GM12878 (cell line): ENCODE measurements at regions not wholly inside any gene's neighbourhood (a gene's known extent, or its start where the extent isn't known, plus 50 kb on each side); places are given as distances from the start of the nearest gene placed in this dataset.

Experiments used
- ATAC-seq: fragments of 200-7000 bp; cut with Tn5 transposase; 3 replicates; pipeline ENCODE4 v1.9.1; 2020; ENCODE audit warnings: mild to moderate bottlenecking, moderate library complexity
- BruUV-seq: library from RNA; stranded (reverse); fragments of 400-500 nt; replicated peaks from 2 replicates; lab custom pipeline; 2021; lab: Mats Ljungman, UMichigan
- CTCF ChIA-PET: fragments of 300-600 bp; sonication (Branson Sonifier 250); formaldehyde crosslinking; extraction: SDS; loops from one replicate; lab custom pipeline; 2021; ENCODE audit warnings: inconsistent platforms; lab: Yijun Ruan, JAX
- POLR2A ChIA-PET: fragments of 350-600 bp; formaldehyde crosslinking; extraction: SDS; loops from one replicate; lab custom pipeline; 2021; ENCODE audit warnings: inconsistent platforms; lab: Charles Lee
- RAD21 ChIA-PET: fragments of 300-600 bp; sonication (Branson Sonifier 250); formaldehyde crosslinking; loops from one replicate; lab custom pipeline; 2023; ENCODE audit warnings: antibody characterized with exemption; ENCODE audit not compliant: unreplicated experiment; lab: Charles Lee
- SMC1A ChIA-PET: fragments of 300-600 bp; sonication (Branson Sonifier 250); formaldehyde crosslinking; loops from one replicate; lab custom pipeline; 2023; ENCODE audit not compliant: unreplicated experiment, uncharacterized antibody; lab: Charles Lee
- DNase-seq: peaks from one replicate; pipeline ENCODE4 v3.0.0-alpha.2; 2011; ENCODE audit warnings: low read depth, low spot score
- FAIRE-seq: peaks from 3 replicates; lab custom pipeline; 2011; peaks lifted over from hg19 to GRCh38; lab: Jason Lieb, UNC
- H2AFZ ChIP-seq: 2 replicates; pipeline ENCODE4 v1.6.0; 2011; ENCODE audit warnings: low read depth, low read length, control low read depth; ENCODE audit not compliant: control insufficient read depth
- H3K27ac ChIP-seq: 2 replicates; pipeline ENCODE4 v1.5.1; 2011; ENCODE audit warnings: control low read depth; ENCODE audit not compliant: control insufficient read depth, insufficient read depth
- H3K27me3 ChIP-seq, 2 experiments: replicated peaks in 1 of 2; 2 replicates each; pipeline versions ENCODE4 v1.6.0 to v1.6.1; 2011; ENCODE audit warnings: low read length in 1 of 2; ENCODE audit not compliant: control insufficient read depth in 2 of 2, insufficient read depth in 2 of 2
- H3K36me3 ChIP-seq, 2 experiments: 2 replicates each; pipeline ENCODE4 v1.5.1; 2011; ENCODE audit warnings: low read length in 1 of 2; ENCODE audit not compliant: control insufficient read depth in 2 of 2, insufficient read depth in 2 of 2
- H3K4me1 ChIP-seq: 2 replicates; pipeline ENCODE4 v1.6.1; 2011; ENCODE audit warnings: mild to moderate bottlenecking, low read length, moderate library complexity, mixed read lengths; ENCODE audit not compliant: control insufficient read depth, insufficient read depth
- H3K4me2 ChIP-seq: 2 replicates; pipeline ENCODE4 v1.6.0; 2011; ENCODE audit warnings: control low read depth; ENCODE audit not compliant: control insufficient read depth, insufficient read depth
- H3K4me3 ChIP-seq: fragments of 200-600 bp; sonication (generic); 2 replicates; pipeline ENCODE4 v1.5.1; 2016
- H3K79me2 ChIP-seq: 2 replicates; pipeline ENCODE4 v1.6.0; 2011; ENCODE audit warnings: low read length; ENCODE audit not compliant: control insufficient read depth, insufficient read depth
- H3K9ac ChIP-seq: 2 replicates; pipeline ENCODE4 v1.8.0; 2011; ENCODE audit warnings: low read length, control low read depth, mixed read lengths; ENCODE audit not compliant: control insufficient read depth, insufficient read depth
- H3K9me3 ChIP-seq: replicated peaks from 3 replicates; pipeline ENCODE4 v1.5.1; 2011; ENCODE audit warnings: mild to moderate bottlenecking, low read length; ENCODE audit not compliant: control insufficient read depth, insufficient read depth
- H4K20me1 ChIP-seq: 2 replicates; pipeline ENCODE4 v1.6.0; 2011; ENCODE audit not compliant: control insufficient read depth, insufficient read depth
- BHLHE40 ChIP-seq, 2 experiments: fragments of 450-650 bp in 1 of 2; IDR thresholded peaks; 2 replicates each; pipeline ENCODE4 v1.6.1; 2011 to 2017; ENCODE audit warnings: low read depth in 2 of 2, borderline replicate concordance in 1 of 2, improper control_type of control experiment in 1 of 2, low read length in 1 of 2, mild to moderate bottlenecking in 1 of 2
- DPF2 ChIP-seq: fragments of 450-650 bp; IDR thresholded peaks from 2 replicates; pipeline ENCODE4 v1.6.1; 2017; ENCODE audit warnings: mild to moderate bottlenecking
- KAT2A ChIP-seq: conservative IDR thresholded peaks from 2 replicates; pipeline ENCODE4 v1.6.1; 2011; ENCODE audit warnings: low read depth, low read length; ENCODE audit not compliant: control insufficient read depth
- MEF2A ChIP-seq: IDR thresholded peaks from 2 replicates; pipeline ENCODE4 v1.6.1; 2011; ENCODE audit warnings: low read depth, mild to moderate bottlenecking, low read length, moderate library complexity; ENCODE audit not compliant: insufficient read depth
- MTA3 ChIP-seq: IDR thresholded peaks from 2 replicates; pipeline ENCODE4 v1.6.1; 2012; ENCODE audit warnings: low read length, inconsistent platforms, borderline replicate concordance
- SMAD5 ChIP-seq: IDR thresholded peaks from 2 replicates; pipeline ENCODE4 v1.6.1; 2016; ENCODE audit warnings: antibody characterized with exemption, low read depth
- SMARCA5 ChIP-seq: fragments of 450-650 bp; IDR thresholded peaks from 2 replicates; pipeline ENCODE4 v1.6.1; 2017; ENCODE audit warnings: mild to moderate bottlenecking
- SUPT20H ChIP-seq: IDR thresholded peaks from 2 replicates; pipeline ENCODE4 v1.6.1; 2011; ENCODE audit warnings: low read depth, mild to moderate bottlenecking, low read length, moderate library complexity, borderline replicate concordance; ENCODE audit not compliant: control insufficient read depth
- TCF7 ChIP-seq: IDR thresholded peaks from 2 replicates; pipeline ENCODE4 v1.6.1; 2014; ENCODE audit warnings: antibody characterized with exemption, borderline replicate concordance
- YBX1 ChIP-seq: fragments of 450-650 bp; IDR thresholded peaks from 2 replicates; pipeline ENCODE4 v1.6.1; 2016; ENCODE audit warnings: antibody characterized with exemption
- ZZZ3 ChIP-seq: IDR thresholded peaks from 2 replicates; pipeline ENCODE4 v1.6.1; 2011; ENCODE audit warnings: low read depth; ENCODE audit not compliant: control insufficient read depth, insufficient read length
- WGBS: methylation state at CpG from one replicate; pipeline ENCODE4 v1.1.6; 2016; ENCODE audit warnings: low lambda C conversion rate; ENCODE audit not compliant: insufficient replicate concordance, insufficient coverage; ENCODE audit errors: missing lambda C conversion rate; 5-methylcytosine and 5-hydroxymethylcytosine counted together
- in situ Hi-C: fragments of 300-500 bp; cut with MboI; formaldehyde crosslinking; loops from 9 replicates; pipeline ENCODE4 v1.14.3; 2018; ENCODE audit warnings: mixed read lengths
- intact Hi-C: fragments of 100-400 bp; cut with micrococcal nuclease; formaldehyde crosslinking; loops from one replicate; pipeline ENCODE4 v1.14.2; 2022; ENCODE audit not compliant: unreplicated experiment
- TF ChIP-seq, protein P1 (sequence below): fragments of 450-650 bp; IDR thresholded peaks from 2 replicates; pipeline ENCODE4 v1.6.1; 2016; ENCODE audit warnings: mild to moderate bottlenecking
- TF ChIP-seq, protein P2 (sequence below): fragments of 450-650 bp; formaldehyde crosslinking; IDR thresholded peaks from 2 replicates; pipeline ENCODE4 v1.4.0; 2022; ENCODE audit warnings: mild to moderate bottlenecking, moderate library complexity
- TF ChIP-seq, protein P3 (sequence below): IDR thresholded peaks from 2 replicates; pipeline ENCODE4 v1.6.1; 2011; ENCODE audit warnings: low read depth, low read length, improper control_type of control experiment, borderline replicate concordance
- TF ChIP-seq, protein P4 (sequence below): fragments of 450-650 bp; IDR thresholded peaks from 2 replicates; pipeline ENCODE4 v1.6.1; 2017; ENCODE audit warnings: mild to moderate bottlenecking
- TF ChIP-seq, protein P5 (sequence below): IDR thresholded peaks from 2 replicates; pipeline ENCODE4 v1.6.1; 2011; ENCODE audit warnings: low read depth, mild to moderate bottlenecking, low read length, moderate library complexity, borderline replicate concordance; ENCODE audit errors: extremely low read depth

DNA sequence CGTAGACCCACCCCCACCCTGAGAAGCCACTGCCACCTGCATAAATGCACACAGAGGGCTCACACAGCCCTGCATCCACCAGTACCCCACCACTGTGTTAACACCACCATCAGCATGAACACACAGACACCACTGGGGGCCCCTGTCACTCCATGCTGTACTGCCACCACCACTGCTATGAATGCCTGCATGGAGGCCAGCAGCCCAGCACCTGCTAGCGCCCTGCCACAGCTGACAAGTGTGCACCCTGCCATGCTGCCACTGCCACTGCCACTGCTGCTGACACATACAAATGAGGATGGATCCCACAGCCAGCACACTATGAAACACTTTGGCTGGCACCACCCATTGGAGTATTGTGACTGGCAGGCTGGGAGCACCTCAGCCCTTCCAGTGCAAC is 361.0 kb downstream of the TAFA4 start:
- no peaks in the 10 kb centered on the region for H3K36me3 ChIP-seq
- H3K4me3 ChIP-seq: no peak overlapping the region
- FAIRE-seq (no peak), DNase-seq (no peak), ATAC-seq (no peak)
- POLR2A ChIA-PET: no interaction called here
- no peaks in the 10 kb centered on the region for H3K79me2 ChIP-seq
- no peak overlapping the region for H3K27ac ChIP-seq
- SMC1A ChIA-PET: no interaction called here
- H3K27me3 ChIP-seq: no peaks in the 10 kb centered on the region; a peak in 1 of 4 replicates
- RAD21 ChIA-PET: no interaction called here
- WGBS: 9% methylated on average over 2 of the region's 2 CpGs
- no peak overlapping the region for H3K4me2 ChIP-seq
- H3K9ac ChIP-seq: no peak overlapping the region
- H2AFZ ChIP-seq: no peak overlapping the region
- in situ Hi-C loops: no loop called here
- intact Hi-C loops: no loop called here
- CTCF ChIA-PET: interaction anchor here (0.6 kb wide), 1 partner anchor 1077 kb away, joined by 5 read pairs; no protein-coding TSS in a partner anchor
- no peaks in the 10 kb centered on the region for H3K4me1 ChIP-seq
- H3K9me3 ChIP-seq: no peaks in the 10 kb centered on the region
- BruUV-seq: no TSS peak
- no peaks in the 10 kb centered on the region for H4K20me1 ChIP-seq
- TF ChIP-seq, protein P1, sequence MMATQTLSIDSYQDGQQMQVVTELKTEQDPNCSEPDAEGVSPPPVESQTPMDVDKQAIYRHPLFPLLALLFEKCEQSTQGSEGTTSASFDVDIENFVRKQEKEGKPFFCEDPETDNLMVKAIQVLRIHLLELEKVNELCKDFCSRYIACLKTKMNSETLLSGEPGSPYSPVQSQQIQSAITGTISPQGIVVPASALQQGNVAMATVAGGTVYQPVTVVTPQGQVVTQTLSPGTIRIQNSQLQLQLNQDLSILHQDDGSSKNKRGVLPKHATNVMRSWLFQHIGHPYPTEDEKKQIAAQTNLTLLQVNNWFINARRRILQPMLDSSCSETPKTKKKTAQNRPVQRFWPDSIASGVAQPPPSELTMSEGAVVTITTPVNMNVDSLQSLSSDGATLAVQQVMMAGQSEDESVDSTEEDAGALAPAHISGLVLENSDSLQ: no peak
- TF ChIP-seq BHLHE40 (IDR thresholded peaks at IDR 0.05; ENCODE audit: borderline replicate concordance in 1 of 2, low read depth in 2 of 2, low read length in 1 of 2): no peak
- no peak for TF ChIP-seq SUPT20H
- TF ChIP-seq KAT2A: no peak
- no peak for TF ChIP-seq TCF7
- TF ChIP-seq, protein P2, sequence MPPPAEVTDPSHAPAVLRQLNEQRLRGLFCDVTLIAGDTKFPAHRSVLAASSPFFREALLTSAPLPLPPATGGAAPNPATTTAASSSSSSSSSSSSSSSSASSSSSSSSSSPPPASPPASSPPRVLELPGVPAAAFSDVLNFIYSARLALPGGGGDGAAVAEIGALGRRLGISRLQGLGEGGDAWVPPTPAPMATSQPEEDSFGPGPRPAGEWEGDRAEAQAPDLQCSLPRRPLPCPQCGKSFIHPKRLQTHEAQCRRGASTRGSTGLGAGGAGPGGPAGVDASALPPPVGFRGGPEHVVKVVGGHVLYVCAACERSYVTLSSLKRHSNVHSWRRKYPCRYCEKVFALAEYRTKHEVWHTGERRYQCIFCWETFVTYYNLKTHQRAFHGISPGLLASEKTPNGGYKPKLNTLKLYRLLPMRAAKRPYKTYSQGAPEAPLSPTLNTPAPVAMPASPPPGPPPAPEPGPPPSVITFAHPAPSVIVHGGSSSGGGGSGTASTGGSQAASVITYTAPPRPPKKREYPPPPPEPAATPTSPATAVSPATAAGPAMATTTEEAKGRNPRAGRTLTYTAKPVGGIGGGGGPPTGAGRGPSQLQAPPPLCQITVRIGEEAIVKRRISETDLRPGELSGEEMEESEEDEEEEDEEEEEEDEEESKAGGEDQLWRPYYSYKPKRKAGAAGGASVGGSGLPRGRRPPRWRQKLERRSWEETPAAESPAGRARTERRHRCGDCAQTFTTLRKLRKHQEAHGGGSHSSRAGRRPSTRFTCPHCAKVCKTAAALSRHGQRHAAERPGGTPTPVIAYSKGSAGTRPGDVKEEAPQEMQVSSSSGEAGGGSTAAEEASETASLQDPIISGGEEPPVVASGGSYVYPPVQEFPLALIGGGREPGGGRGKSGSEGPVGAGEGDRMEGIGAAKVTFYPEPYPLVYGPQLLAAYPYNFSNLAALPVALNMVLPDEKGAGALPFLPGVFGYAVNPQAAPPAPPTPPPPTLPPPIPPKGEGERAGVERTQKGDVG (CRISPR knock-in tag): no peak
- TF ChIP-seq MEF2A: no peak
- TF ChIP-seq ZZZ3: no peak
- no peak for TF ChIP-seq MTA3
- no peak for TF ChIP-seq SMARCA5
- no peak for TF ChIP-seq YBX1
- TF ChIP-seq, protein P3, sequence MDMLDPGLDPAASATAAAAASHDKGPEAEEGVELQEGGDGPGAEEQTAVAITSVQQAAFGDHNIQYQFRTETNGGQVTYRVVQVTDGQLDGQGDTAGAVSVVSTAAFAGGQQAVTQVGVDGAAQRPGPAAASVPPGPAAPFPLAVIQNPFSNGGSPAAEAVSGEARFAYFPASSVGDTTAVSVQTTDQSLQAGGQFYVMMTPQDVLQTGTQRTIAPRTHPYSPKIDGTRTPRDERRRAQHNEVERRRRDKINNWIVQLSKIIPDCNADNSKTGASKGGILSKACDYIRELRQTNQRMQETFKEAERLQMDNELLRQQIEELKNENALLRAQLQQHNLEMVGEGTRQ: no peak
- no peak for TF ChIP-seq SMAD5
- no peak for TF ChIP-seq DPF2
- TF ChIP-seq, protein P4, sequence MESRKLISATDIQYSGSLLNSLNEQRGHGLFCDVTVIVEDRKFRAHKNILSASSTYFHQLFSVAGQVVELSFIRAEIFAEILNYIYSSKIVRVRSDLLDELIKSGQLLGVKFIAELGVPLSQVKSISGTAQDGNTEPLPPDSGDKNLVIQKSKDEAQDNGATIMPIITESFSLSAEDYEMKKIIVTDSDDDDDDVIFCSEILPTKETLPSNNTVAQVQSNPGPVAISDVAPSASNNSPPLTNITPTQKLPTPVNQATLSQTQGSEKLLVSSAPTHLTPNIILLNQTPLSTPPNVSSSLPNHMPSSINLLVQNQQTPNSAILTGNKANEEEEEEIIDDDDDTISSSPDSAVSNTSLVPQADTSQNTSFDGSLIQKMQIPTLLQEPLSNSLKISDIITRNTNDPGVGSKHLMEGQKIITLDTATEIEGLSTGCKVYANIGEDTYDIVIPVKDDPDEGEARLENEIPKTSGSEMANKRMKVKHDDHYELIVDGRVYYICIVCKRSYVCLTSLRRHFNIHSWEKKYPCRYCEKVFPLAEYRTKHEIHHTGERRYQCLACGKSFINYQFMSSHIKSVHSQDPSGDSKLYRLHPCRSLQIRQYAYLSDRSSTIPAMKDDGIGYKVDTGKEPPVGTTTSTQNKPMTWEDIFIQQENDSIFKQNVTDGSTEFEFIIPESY: no peak
- TF ChIP-seq, protein P5, sequence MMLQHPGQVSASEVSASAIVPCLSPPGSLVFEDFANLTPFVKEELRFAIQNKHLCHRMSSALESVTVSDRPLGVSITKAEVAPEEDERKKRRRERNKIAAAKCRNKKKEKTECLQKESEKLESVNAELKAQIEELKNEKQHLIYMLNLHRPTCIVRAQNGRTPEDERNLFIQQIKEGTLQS: no peak
